Bone marrow (tissue), 2 donors: ENCODE measurements at regions not wholly inside any gene's neighbourhood (a gene's known extent, or its start where the extent isn't known, plus 50 kb on each side); places are given as distances from the start of the nearest gene placed in this dataset.
"Not testable (repeated sequence)": the region's sequence is repeated elsewhere in the genome, so short reads cannot be mapped to it uniquely, and the experiment has no call there.

ENCODE experiments used
- DNase-seq, 2 donors: peaks; one replicate each; lab custom pipeline; 2025; lab: John Stamatoyannopoulos, UW

- no peak for DNase-seq
These were observed 134.7 kb upstream of the USP9X start for GRCh38 chrX:40950546-40950945.

GRCh38 chrX:40951407-40951806 is 133.8 kb upstream of the USP9X start:
- not testable (repeated sequence) for DNase-seq

GRCh38 chrX:40952855-40953254 is 132.4 kb upstream of the USP9X start:
- peak in 1 of 2 donors; percentile 51 for DNase-seq

GRCh38 chrX:40953369-40953768 is 131.9 kb upstream of the USP9X start:
- no peak for DNase-seq

GRCh38 chrX:40960041-40960440 is 125.2 kb upstream of the USP9X start:
- no peak for DNase-seq

- no peak for DNase-seq
These were observed 122.3 kb upstream of the USP9X start for GRCh38 chrX:40962793-40963407.

- DNase-seq: no peak
These were observed 121.2 kb upstream of the USP9X start for GRCh38 chrX:40964008-40964407.

GRCh38 chrX:40964633-40965586 is 120.3 kb upstream of the USP9X start:
- no peak for DNase-seq

- DNase-seq: no peak
These were observed 118.9 kb upstream of the USP9X start for GRCh38 chrX:40966213-40966820.

- DNase-seq: no peak
These were observed 117.1 kb upstream of the USP9X start for GRCh38 chrX:40968180-40968579.

GRCh38 chrX:40971736-40972135 is 113.5 kb upstream of the USP9X start:
- no peak for DNase-seq

GRCh38 chrX:40973619-40974018 is 111.6 kb upstream of the USP9X start:
- no peak for DNase-seq

- no peak for DNase-seq
These were observed 109.3 kb upstream of the USP9X start for GRCh38 chrX:40975951-40976350.

- no peak for DNase-seq
These were observed 108.3 kb upstream of the USP9X start for GRCh38 chrX:40976981-40977380.

- no peak for DNase-seq
These were observed 100.3 kb upstream of the USP9X start for GRCh38 chrX:40984962-40985361.

- no peak for DNase-seq
These were observed 97.8 kb upstream of the USP9X start for GRCh38 chrX:40987413-40987812.

GRCh38 chrX:40988100-40988499 is 97.1 kb upstream of the USP9X start:
- no peak for DNase-seq

- not testable (repeated sequence) for DNase-seq
These were observed 91.8 kb upstream of the USP9X start for GRCh38 chrX:40993395-40993794.

- peak in 1 of 2 donors; percentile 10 for DNase-seq
These were observed 88.2 kb upstream of the USP9X start for GRCh38 chrX:40996886-40997530.

GRCh38 chrX:40998123-40998522 is 87.1 kb upstream of the USP9X start:
- no peak for DNase-seq

GRCh38 chrX:41001327-41001726 is 83.9 kb upstream of the USP9X start:
- no peak for DNase-seq

GRCh38 chrX:41002026-41002425 is 83.2 kb upstream of the USP9X start:
- DNase-seq: no peak
